ENCODE measurements at regions not wholly inside any gene's neighbourhood (a gene's known extent, or its start where the extent isn't known, plus 50 kb on each side); places are given as distances from the start of the nearest gene placed in this dataset.

- no peaks in the 10 kb centered on the region for H3K27me3 ChIP-seq
- H3K36me3 ChIP-seq: no peaks in the 10 kb centered on the region
- no peaks in the 10 kb centered on the region for H3K9me3 ChIP-seq (replicated peaks)
- no peaks in the 10 kb centered on the region for H3K4me1 ChIP-seq
- H3K27ac ChIP-seq: no peak overlapping the region
- DNase-seq: no peak
- no peak overlapping the region for H3K4me3 ChIP-seq
Observed at GRCh38 chr10:61325223-61325960, 127.8 kb downstream of the TMEM26 start.

GRCh38 chr10:61323726-61324125, 129.5 kb downstream of the TMEM26 start:
- Histone ChIP-seq H3K4me3 (no peak overlapping the region), H3K27me3 (no peaks in the 10 kb centered on the region), H3K36me3 (no peaks in the 10 kb centered on the region), H3K4me1 (no peaks in the 10 kb centered on the region), H3K27ac (no peak overlapping the region), H3K9me3 (replicated peaks) (no peaks in the 10 kb centered on the region)
- DNase-seq: no peak

- Histone ChIP-seq H3K27me3 (no peaks in the 10 kb centered on the region), H3K4me3 (no peak overlapping the region), H3K4me1 (no peaks in the 10 kb centered on the region), H3K9me3 (replicated peaks) (no peaks in the 10 kb centered on the region), H3K27ac (no peak overlapping the region), H3K36me3 (no peaks in the 10 kb centered on the region)
- no peak for DNase-seq
Observed at GRCh38 chr10:61321041-61321857, 131.9 kb downstream of the TMEM26 start.

GRCh38 chr10:61320257-61320587, 133.0 kb downstream of the TMEM26 start:
- Histone ChIP-seq H3K4me1 (no peaks in the 10 kb centered on the region), H3K36me3 (no peaks in the 10 kb centered on the region), H3K27me3 (no peaks in the 10 kb centered on the region), H3K27ac (no peak overlapping the region), H3K4me3 (no peak overlapping the region), H3K9me3 (replicated peaks) (no peaks in the 10 kb centered on the region)
- DNase-seq: no peak

GRCh38 chr10:61319386-61320256, 133.6 kb downstream of the TMEM26 start:
- Histone ChIP-seq H3K9me3 (replicated peaks) (no peaks in the 10 kb centered on the region), H3K4me1 (no peaks in the 10 kb centered on the region), H3K27ac (no peak overlapping the region), H3K4me3 (no peak overlapping the region), H3K27me3 (no peaks in the 10 kb centered on the region), H3K36me3 (no peaks in the 10 kb centered on the region)
- no peak for DNase-seq

- no peak for DNase-seq
- Histone ChIP-seq H3K4me3 (no peak overlapping the region), H3K27ac (no peak overlapping the region), H3K9me3 (replicated peaks) (no peaks in the 10 kb centered on the region), H3K36me3 (no peaks in the 10 kb centered on the region), H3K27me3 (no peaks in the 10 kb centered on the region), H3K4me1 (no peaks in the 10 kb centered on the region)
Observed at GRCh38 chr10:61318429-61318828, 134.8 kb downstream of the TMEM26 start.

GRCh38 chr10:61317706-61318105, 135.5 kb downstream of the TMEM26 start:
- Histone ChIP-seq H3K9me3 (replicated peaks) (no peaks in the 10 kb centered on the region), H3K27me3 (no peaks in the 10 kb centered on the region), H3K4me3 (no peak overlapping the region), H3K4me1 (no peaks in the 10 kb centered on the region), H3K36me3 (no peaks in the 10 kb centered on the region), H3K27ac (no peak overlapping the region)
- DNase-seq: no peak

- Histone ChIP-seq H3K4me1 (no peaks in the 10 kb centered on the region), H3K36me3 (no peaks in the 10 kb centered on the region), H3K9me3 (replicated peaks) (no peaks in the 10 kb centered on the region), H3K4me3 (no peak overlapping the region), H3K27me3 (no peaks in the 10 kb centered on the region), H3K27ac (no peak overlapping the region)
- no peak for DNase-seq
Observed at GRCh38 chr10:61316676-61317265, 136.4 kb downstream of the TMEM26 start.

- Histone ChIP-seq H3K36me3 (no peaks in the 10 kb centered on the region), H3K27ac (no peak overlapping the region), H3K27me3 (no peaks in the 10 kb centered on the region), H3K9me3 (replicated peaks) (no peaks in the 10 kb centered on the region), H3K4me1 (no peaks in the 10 kb centered on the region), H3K4me3 (no peak overlapping the region)
- no peak for DNase-seq
Observed at GRCh38 chr10:61314273-61314672, 138.9 kb downstream of the TMEM26 start.

GRCh38 chr10:61313460-61313859, 139.7 kb downstream of the TMEM26 start:
- Histone ChIP-seq H3K27me3 (no peaks in the 10 kb centered on the region), H3K4me3 (no peak overlapping the region), H3K4me1 (no peaks in the 10 kb centered on the region), H3K27ac (no peak overlapping the region), H3K9me3 (replicated peaks) (no peaks in the 10 kb centered on the region), H3K36me3 (no peaks in the 10 kb centered on the region)
- DNase-seq: no peak

GRCh38 chr10:61304746-61305145, 148.4 kb downstream of the TMEM26 start:
- no peak overlapping the region for H3K4me3 ChIP-seq
- H3K9me3 ChIP-seq (replicated peaks): no peaks in the 10 kb centered on the region
- H3K27ac ChIP-seq: no peak overlapping the region
- H3K4me1 ChIP-seq: no peaks in the 10 kb centered on the region
- no peaks in the 10 kb centered on the region for H3K36me3 ChIP-seq
- H3K27me3 ChIP-seq: no peaks in the 10 kb centered on the region
- no peak for DNase-seq

- no peak for DNase-seq
- H3K9me3 ChIP-seq (replicated peaks): peaks cover 6% of the 10 kb centered on the region; the same call in 1 of the 2 replicates
- H3K27me3 ChIP-seq: no peaks in the 10 kb centered on the region
- no peaks in the 10 kb centered on the region for H3K4me1 ChIP-seq
- H3K36me3 ChIP-seq: no peaks in the 10 kb centered on the region
- H3K27ac ChIP-seq: no peak overlapping the region
- H3K4me3 ChIP-seq: no peak overlapping the region
Observed at GRCh38 chr10:61302124-61302523, 151.1 kb downstream of the TMEM26 start.

- H3K9me3 ChIP-seq (replicated peaks): peaks cover 6% of the 10 kb centered on the region; the same call in 1 of the 2 replicates
Observed at GRCh38 chr10:61301575-61301974, 151.6 kb downstream of the TMEM26 start.

GRCh38 chr10:61299841-61300240, 153.3 kb downstream of the TMEM26 start:
- H3K9me3 ChIP-seq (replicated peaks): peaks cover 6% of the 10 kb centered on the region; the same call in 1 of the 2 replicates
- no peak for DNase-seq
- H3K27ac ChIP-seq: no peak overlapping the region
- no peak overlapping the region for H3K4me3 ChIP-seq
- no peaks in the 10 kb centered on the region for H3K27me3 ChIP-seq
- no peaks in the 10 kb centered on the region for H3K36me3 ChIP-seq
- H3K4me1 ChIP-seq: no peaks in the 10 kb centered on the region

More at GRCh38 chr10:61301575-61301974, 151.6 kb downstream of the TMEM26 start:
- Histone ChIP-seq H3K27ac (no peak overlapping the region), H3K36me3 (no peaks in the 10 kb centered on the region), H3K27me3 (no peaks in the 10 kb centered on the region), H3K4me3 (no peak overlapping the region), H3K4me1 (no peaks in the 10 kb centered on the region)
- no peak for DNase-seq

All from SJCRH30 (cell line).